ENCODE measurements at regions not wholly inside any gene's neighbourhood (a gene's known extent, or its start where the extent isn't known, plus 50 kb on each side); places are given as distances from the start of the nearest gene placed in this dataset.

GRCh38 chr13:79645569-79645968, 164.6 kb downstream of the NDFIP2 start:
- no peaks in the 10 kb centered on the region for H3K4me1 ChIP-seq (ENCODE audit: insufficient read depth, low read length)
- DNase-seq (ENCODE audit: insufficient read length, low spot score, missing footprints), result no peak

GRCh38 chr13:79642596-79642995, 161.6 kb downstream of the NDFIP2 start:
- no peaks in the 10 kb centered on the region for H4K20me1 ChIP-seq (ENCODE audit: insufficient read depth, low read length)
- H3K27me3 ChIP-seq (ENCODE audit: insufficient read depth, low read length), result no peaks in the 10 kb centered on the region
- TF ChIP-seq CTCF (IDR thresholded peaks at IDR 0.05; ENCODE audit: extremely low read depth, low read depth, low read length), result no peak
- no peaks in the 10 kb centered on the region for H3K36me3 ChIP-seq (ENCODE audit: insufficient read depth, low read length)
- no peak overlapping the region for H2AFZ ChIP-seq (ENCODE audit: low read length)
- H3K4me1 ChIP-seq (ENCODE audit: insufficient read depth, low read length), result no peaks in the 10 kb centered on the region
- no peak overlapping the region for H3K4me3 ChIP-seq (ENCODE audit: insufficient read depth, low read length)
- H3K4me2 ChIP-seq (ENCODE audit: insufficient read depth, low read length), result no peak overlapping the region
- H3K9me3 ChIP-seq (ENCODE audit: low read depth, low read length), result no peaks in the 10 kb centered on the region
- H3K27ac ChIP-seq (ENCODE audit: low read depth, low read length), result no peak overlapping the region
- no peak for DNase-seq (ENCODE audit: insufficient read length, low spot score, missing footprints)
- H3K79me2 ChIP-seq (ENCODE audit: insufficient read depth, low read length), result no peaks in the 10 kb centered on the region

More at GRCh38 chr13:79645569-79645968, 164.6 kb downstream of the NDFIP2 start:
- no peaks in the 10 kb centered on the region for H4K20me1 ChIP-seq (ENCODE audit: insufficient read depth, low read length)
- H3K9me3 ChIP-seq (ENCODE audit: low read depth, low read length), result no peaks in the 10 kb centered on the region
- H3K27me3 ChIP-seq (ENCODE audit: insufficient read depth, low read length), result no peaks in the 10 kb centered on the region
- H3K4me2 ChIP-seq (ENCODE audit: insufficient read depth, low read length), result no peak overlapping the region
- no peaks in the 10 kb centered on the region for H3K79me2 ChIP-seq (ENCODE audit: insufficient read depth, low read length)
- H2AFZ ChIP-seq (ENCODE audit: low read length), result no peak overlapping the region
- no peak overlapping the region for H3K4me3 ChIP-seq (ENCODE audit: insufficient read depth, low read length)
- H3K36me3 ChIP-seq (ENCODE audit: insufficient read depth, low read length), result no peaks in the 10 kb centered on the region
- H3K27ac ChIP-seq (ENCODE audit: low read depth, low read length), result no peak overlapping the region
- TF ChIP-seq CTCF (IDR thresholded peaks at IDR 0.05; ENCODE audit: extremely low read depth, low read depth, low read length), result no peak

- no peaks in the 10 kb centered on the region for H3K4me1 ChIP-seq (ENCODE audit: insufficient read depth, low read length)
- H3K4me3 ChIP-seq (ENCODE audit: insufficient read depth, low read length), result no peak overlapping the region
- no peak for TF ChIP-seq CTCF (IDR thresholded peaks at IDR 0.05; ENCODE audit: extremely low read depth, low read depth, low read length)
- H3K36me3 ChIP-seq (ENCODE audit: insufficient read depth, low read length), result no peaks in the 10 kb centered on the region
- H3K79me2 ChIP-seq (ENCODE audit: insufficient read depth, low read length), result no peaks in the 10 kb centered on the region
- no peak overlapping the region for H2AFZ ChIP-seq (ENCODE audit: low read length)
- no peak for DNase-seq (ENCODE audit: insufficient read length, low spot score, missing footprints)
- no peaks in the 10 kb centered on the region for H3K9me3 ChIP-seq (ENCODE audit: low read depth, low read length)
- no peak overlapping the region for H3K27ac ChIP-seq (ENCODE audit: low read depth, low read length)
- no peaks in the 10 kb centered on the region for H4K20me1 ChIP-seq (ENCODE audit: insufficient read depth, low read length)
- no peak overlapping the region for H3K4me2 ChIP-seq (ENCODE audit: insufficient read depth, low read length)
- no peaks in the 10 kb centered on the region for H3K27me3 ChIP-seq (ENCODE audit: insufficient read depth, low read length)
These were observed 156.3 kb downstream of the NDFIP2 start for GRCh38 chr13:79637133-79637763.

GRCh38 chr13:79631051-79631659, 150.2 kb downstream of the NDFIP2 start:
- Histone ChIP-seq H2AFZ (ENCODE audit: low read length) (no peak overlapping the region), H3K9me3 (ENCODE audit: low read depth, low read length) (no peaks in the 10 kb centered on the region), H3K27ac (ENCODE audit: low read depth, low read length) (no peak overlapping the region), H3K36me3 (ENCODE audit: insufficient read depth, low read length) (no peaks in the 10 kb centered on the region), H4K20me1 (ENCODE audit: insufficient read depth, low read length) (no peaks in the 10 kb centered on the region), H3K27me3 (ENCODE audit: insufficient read depth, low read length) (no peaks in the 10 kb centered on the region), H3K4me2 (ENCODE audit: insufficient read depth, low read length) (no peak overlapping the region), H3K4me1 (ENCODE audit: insufficient read depth, low read length) (no peaks in the 10 kb centered on the region), H3K4me3 (ENCODE audit: insufficient read depth, low read length) (no peak overlapping the region), H3K79me2 (ENCODE audit: insufficient read depth, low read length) (no peaks in the 10 kb centered on the region)
- no peak for TF ChIP-seq CTCF (IDR thresholded peaks at IDR 0.05; ENCODE audit: extremely low read depth, low read depth, low read length)
- DNase-seq (ENCODE audit: insufficient read length, low spot score, missing footprints), result peak; percentile 42
